ENCODE measurements at regions not wholly inside any gene's neighbourhood (a gene's known extent, or its start where the extent isn't known, plus 50 kb on each side); places are given as distances from the start of the nearest gene placed in this dataset.

GRCh38 chr5:30687461-30687860, 506.0 kb upstream of the CDH6 start:
- Mint-ChIP-seq H3K27ac (no peak overlapping the region), H3K4me1 (ENCODE audit: low read depth) (no peaks in the 10 kb centered on the region), H3K4me3 (no peak overlapping the region), H3K9me3 (peaks cover 4% of the 10 kb centered on the region), H3K27me3 (no peaks in the 10 kb centered on the region), H3K36me3 (no peaks in the 10 kb centered on the region)
- no peak for DNase-seq
- intact Hi-C loops (cut with micrococcal nuclease), result no loop called here
- ChIA-PET POLR2A (no interaction called here), CTCF (no interaction called here)

GRCh38 chr5:30686530-30686929, 507.0 kb upstream of the CDH6 start:
- Mint-ChIP-seq H3K4me3 (no peak overlapping the region), H3K27ac (no peak overlapping the region), H3K9me3 (peaks cover 6% of the 10 kb centered on the region), H3K36me3 (no peaks in the 10 kb centered on the region), H3K4me1 (ENCODE audit: low read depth) (no peaks in the 10 kb centered on the region), H3K27me3 (no peaks in the 10 kb centered on the region)
- ChIA-PET POLR2A (no interaction called here), CTCF (no interaction called here)
- no peak for DNase-seq
- intact Hi-C loops (cut with micrococcal nuclease), result no loop called here

- DNase-seq, result no peak
- Mint-ChIP-seq H3K4me1 (ENCODE audit: low read depth) (no peaks in the 10 kb centered on the region), H3K4me3 (no peak overlapping the region), H3K9me3 (peaks cover 41% of the 10 kb centered on the region), H3K27ac (no peak overlapping the region), H3K36me3 (no peaks in the 10 kb centered on the region), H3K27me3 (no peaks in the 10 kb centered on the region)
- POLR2A ChIA-PET, result no interaction called here
- intact Hi-C loops (cut with micrococcal nuclease), result no loop called here
- CTCF ChIA-PET, result no interaction called here
Measured at GRCh38 chr5:30676223-30676840, 517.2 kb upstream of the CDH6 start.

GRCh38 chr5:30667293-30667692, 526.2 kb upstream of the CDH6 start:
- Mint-ChIP-seq H3K36me3 (no peaks in the 10 kb centered on the region), H3K9me3 (peaks cover 22% of the 10 kb centered on the region), H3K4me1 (ENCODE audit: low read depth) (no peaks in the 10 kb centered on the region), H3K4me3 (no peak overlapping the region), H3K27ac (no peak overlapping the region), H3K27me3 (no peaks in the 10 kb centered on the region)
- POLR2A ChIA-PET, result no interaction called here
- CTCF ChIA-PET, result no interaction called here
- intact Hi-C loops (cut with micrococcal nuclease), result no loop called here
- DNase-seq, result no peak

- Mint-ChIP-seq H3K9me3 (peaks cover 24% of the 10 kb centered on the region), H3K27me3 (no peaks in the 10 kb centered on the region), H3K4me3 (no peak overlapping the region), H3K36me3 (no peaks in the 10 kb centered on the region), H3K4me1 (ENCODE audit: low read depth) (no peaks in the 10 kb centered on the region), H3K27ac (no peak overlapping the region)
- ChIA-PET POLR2A (no interaction called here), CTCF (interaction anchor here (0.7 kb wide), 1 partner anchor 538 kb away, joined by 3 read pairs; no protein-coding TSS in a partner anchor)
- intact Hi-C loops (cut with micrococcal nuclease), result no loop called here
- DNase-seq, result no peak
Measured at GRCh38 chr5:30663536-30663935, 530.0 kb upstream of the CDH6 start.

GRCh38 chr5:30662373-30662772, 531.1 kb upstream of the CDH6 start:
- no peak overlapping the region for H3K4me3 Mint-ChIP-seq
- intact Hi-C loops (cut with micrococcal nuclease), result no loop called here
- no peaks in the 10 kb centered on the region for H3K27me3 Mint-ChIP-seq
- no peaks in the 10 kb centered on the region for H3K36me3 Mint-ChIP-seq
- ChIA-PET CTCF (no interaction called here), POLR2A (no interaction called here)
- no peak overlapping the region for H3K27ac Mint-ChIP-seq
- H3K9me3 Mint-ChIP-seq, result peaks cover 27% of the 10 kb centered on the region
- no peak for DNase-seq
- H3K4me1 Mint-ChIP-seq (ENCODE audit: low read depth), result no peaks in the 10 kb centered on the region

GRCh38 chr5:30661730-30662129, 531.8 kb upstream of the CDH6 start:
- no peak for DNase-seq
- Mint-ChIP-seq H3K36me3 (no peaks in the 10 kb centered on the region), H3K4me3 (no peak overlapping the region), H3K9me3 (peaks cover 30% of the 10 kb centered on the region), H3K27ac (no peak overlapping the region), H3K27me3 (no peaks in the 10 kb centered on the region), H3K4me1 (ENCODE audit: low read depth) (no peaks in the 10 kb centered on the region)
- intact Hi-C loops (cut with micrococcal nuclease), result no loop called here
- ChIA-PET CTCF (no interaction called here), POLR2A (no interaction called here)

- H3K27ac Mint-ChIP-seq, result no peak overlapping the region
- no peak overlapping the region for H3K4me3 Mint-ChIP-seq
- peaks cover 24% of the 10 kb centered on the region for H3K9me3 Mint-ChIP-seq
- DNase-seq, result no peak
- H3K36me3 Mint-ChIP-seq, result no peaks in the 10 kb centered on the region
- intact Hi-C loops (cut with micrococcal nuclease), result no loop called here
- POLR2A ChIA-PET, result no interaction called here
- CTCF ChIA-PET, result no interaction called here
- no peaks in the 10 kb centered on the region for H3K4me1 Mint-ChIP-seq (ENCODE audit: low read depth)
- no peaks in the 10 kb centered on the region for H3K27me3 Mint-ChIP-seq
Measured at GRCh38 chr5:30659417-30659816, 534.1 kb upstream of the CDH6 start.

GRCh38 chr5:30650311-30650710, 543.2 kb upstream of the CDH6 start:
- CTCF ChIA-PET, result no interaction called here

GRCh38 chr5:30638899-30639298, 554.6 kb upstream of the CDH6 start:
- Mint-ChIP-seq H3K4me3 (no peak overlapping the region), H3K27me3 (no peaks in the 10 kb centered on the region), H3K27ac (no peak overlapping the region), H3K36me3 (no peaks in the 10 kb centered on the region), H3K9me3 (peaks cover 32% of the 10 kb centered on the region), H3K4me1 (ENCODE audit: low read depth) (no peaks in the 10 kb centered on the region)
- intact Hi-C loops (cut with micrococcal nuclease), result no loop called here
- no peak for DNase-seq
- POLR2A ChIA-PET, result no interaction called here
- CTCF ChIA-PET, result no interaction called here

More at GRCh38 chr5:30650311-30650710, 543.2 kb upstream of the CDH6 start:
- intact Hi-C loops (cut with micrococcal nuclease), result no loop called here
- H3K27ac Mint-ChIP-seq, result no peak overlapping the region
- no peak for DNase-seq
- H3K9me3 Mint-ChIP-seq, result peaks cover 25% of the 10 kb centered on the region
- POLR2A ChIA-PET, result no interaction called here
- H3K4me1 Mint-ChIP-seq (ENCODE audit: low read depth), result no peaks in the 10 kb centered on the region
- no peaks in the 10 kb centered on the region for H3K27me3 Mint-ChIP-seq
- no peaks in the 10 kb centered on the region for H3K36me3 Mint-ChIP-seq
- no peak overlapping the region for H3K4me3 Mint-ChIP-seq

GRCh38 chr5:30627945-30628344, 565.5 kb upstream of the CDH6 start:
- Mint-ChIP-seq H3K4me3 (no peak overlapping the region), H3K27ac (no peak overlapping the region), H3K4me1 (ENCODE audit: low read depth) (no peaks in the 10 kb centered on the region), H3K27me3 (no peaks in the 10 kb centered on the region), H3K9me3 (peaks cover 23% of the 10 kb centered on the region), H3K36me3 (no peaks in the 10 kb centered on the region)
- POLR2A ChIA-PET, result no interaction called here
- CTCF ChIA-PET, result no interaction called here
- no peak for DNase-seq
- intact Hi-C loops (cut with micrococcal nuclease), result no loop called here

- Mint-ChIP-seq H3K27ac (no peak overlapping the region), H3K9me3 (peaks cover 26% of the 10 kb centered on the region), H3K36me3 (no peaks in the 10 kb centered on the region), H3K4me3 (no peak overlapping the region), H3K4me1 (ENCODE audit: low read depth) (no peaks in the 10 kb centered on the region), H3K27me3 (no peaks in the 10 kb centered on the region)
- POLR2A ChIA-PET, result no interaction called here
- no peak for DNase-seq
- intact Hi-C loops (cut with micrococcal nuclease), result no loop called here
- CTCF ChIA-PET, result no interaction called here
Measured at GRCh38 chr5:30626557-30626956, 566.9 kb upstream of the CDH6 start.

- Mint-ChIP-seq H3K9me3 (peaks cover 34% of the 10 kb centered on the region), H3K4me3 (no peak overlapping the region), H3K27me3 (no peaks in the 10 kb centered on the region), H3K36me3 (no peaks in the 10 kb centered on the region), H3K4me1 (ENCODE audit: low read depth) (no peaks in the 10 kb centered on the region), H3K27ac (no peak overlapping the region)
- DNase-seq, result no peak
- ChIA-PET POLR2A (no interaction called here), CTCF (no interaction called here)
- intact Hi-C loops (cut with micrococcal nuclease), result no loop called here
Measured at GRCh38 chr5:30620481-30621085, 572.9 kb upstream of the CDH6 start.

Data from activated CD4-positive, alpha-beta memory T cell treated with anti-CD3 and anti-CD28 coated beads for 36 hours (primary cell).